NT2/D1 (cell line): ENCODE measurements at regions not wholly inside any gene's neighbourhood (a gene's known extent, or its start where the extent isn't known, plus 50 kb on each side); places are given as distances from the start of the nearest gene placed in this dataset.
A peak's percentile ranks its signal among the peaks of the same experiment; 100 is the strongest.

Experiments used
- DNase-seq: peaks from one replicate; pipeline ENCODE4 v3.0.0-alpha.2; 2011; ENCODE audit warnings: low read depth, low spot score
- H3K27me3 ChIP-seq: 2 replicates; pipeline ENCODE4 v1.6.0; 2011; ENCODE audit warnings: mild to moderate bottlenecking; ENCODE audit not compliant: insufficient read length, insufficient read depth
- H3K36me3 ChIP-seq: 2 replicates; pipeline ENCODE4 v1.6.1; 2011; ENCODE audit warnings: mild to moderate bottlenecking, low read length, mixed read lengths; ENCODE audit not compliant: insufficient read depth, insufficient read length
- H3K4me1 ChIP-seq: 2 replicates; pipeline ENCODE4 v1.5.1; 2011; ENCODE audit not compliant: insufficient read depth, insufficient read length
- H3K4me3 ChIP-seq: 2 replicates; pipeline ENCODE4 v1.5.1; 2011; ENCODE audit warnings: low read depth; ENCODE audit not compliant: insufficient read length
- H3K9ac ChIP-seq: 2 replicates; pipeline ENCODE4 v1.6.0; 2011; ENCODE audit warnings: low read depth; ENCODE audit not compliant: insufficient read length
- H3K9me3 ChIP-seq: 2 replicates; pipeline ENCODE4 v1.5.1; 2011; ENCODE audit warnings: mild to moderate bottlenecking, low read length; ENCODE audit not compliant: insufficient read depth
- SUZ12 ChIP-seq: IDR thresholded peaks from 2 replicates; pipeline ENCODE4 v1.6.1; 2011; ENCODE audit not compliant: insufficient read length, insufficient read depth; ENCODE audit errors: extremely low read depth
- YY1 ChIP-seq: IDR thresholded peaks from 2 replicates; pipeline ENCODE4 v1.6.1; 2011; ENCODE audit not compliant: insufficient read length, insufficient read depth
- ZNF274 ChIP-seq: IDR thresholded peaks from 2 replicates; pipeline ENCODE4 v1.6.1; 2011; ENCODE audit warnings: mild to moderate bottlenecking, low read depth, low read length

GRCh38 chr5:124580925-124581737 lies 165.3 kb downstream of the ZNF608 start:
- peak; percentile 88 for DNase-seq
- peak overlapping the region; percentile 33 for H3K9ac ChIP-seq

GRCh38 chr5:124580512-124580911 lies 165.9 kb downstream of the ZNF608 start:
- Histone ChIP-seq H3K4me3 (no peak overlapping the region), H3K27me3 (no peaks in the 10 kb centered on the region), H3K36me3 (no peaks in the 10 kb centered on the region), H3K9me3 (no peaks in the 10 kb centered on the region; the same call in 1 of the 2 replicates), H3K9ac (no peak overlapping the region), H3K4me1 (no peaks in the 10 kb centered on the region)
- TF ChIP-seq SUZ12 (no peak), YY1 (no peak), ZNF274 (no peak)
- DNase-seq: no peak

More at GRCh38 chr5:124580925-124581737, 165.3 kb downstream of the ZNF608 start:
- no peak for TF ChIP-seq SUZ12
- TF ChIP-seq YY1: no peak
- TF ChIP-seq ZNF274: no peak
- Histone ChIP-seq H3K4me1 (no peaks in the 10 kb centered on the region), H3K4me3 (no peak overlapping the region), H3K9me3 (no peaks in the 10 kb centered on the region; the same call in 1 of the 2 replicates), H3K36me3 (no peaks in the 10 kb centered on the region), H3K27me3 (no peaks in the 10 kb centered on the region)

DNA sequence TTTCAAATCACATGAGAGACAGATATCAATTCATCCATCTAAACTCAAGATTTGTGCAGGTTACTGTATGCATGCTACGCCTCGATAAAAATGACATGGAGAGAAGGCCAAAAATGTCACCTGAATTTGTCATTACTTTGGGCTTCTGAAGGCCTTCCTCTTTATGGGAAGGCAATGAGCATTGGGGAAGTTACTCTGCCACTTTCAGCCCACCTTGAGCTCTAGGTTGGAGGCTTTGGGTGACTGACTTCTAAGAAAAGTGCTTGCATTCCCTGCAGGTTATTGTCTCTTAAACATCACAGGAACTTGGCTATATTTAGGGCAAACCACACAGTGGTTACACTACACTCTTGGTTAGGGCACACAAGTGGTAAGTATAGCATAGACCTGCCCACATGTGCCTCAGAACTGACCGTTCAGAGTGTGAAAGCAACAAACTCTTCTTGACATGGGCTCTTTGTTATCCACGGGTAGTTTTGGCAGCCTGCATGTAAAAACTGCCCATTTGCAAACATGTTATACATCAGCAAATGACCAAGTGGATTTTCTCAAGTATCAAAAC lies 169.5 kb downstream of the ZNF608 start:
- Histone ChIP-seq H3K36me3 (no peaks in the 10 kb centered on the region), H3K4me3 (no peak overlapping the region), H3K4me1 (no peaks in the 10 kb centered on the region), H3K9ac (no peak overlapping the region), H3K27me3 (no peaks in the 10 kb centered on the region), H3K9me3 (no peaks in the 10 kb centered on the region)
- no peak for TF ChIP-seq ZNF274
- no peak for TF ChIP-seq SUZ12
- no peak for TF ChIP-seq YY1
- no peak for DNase-seq

DNA sequence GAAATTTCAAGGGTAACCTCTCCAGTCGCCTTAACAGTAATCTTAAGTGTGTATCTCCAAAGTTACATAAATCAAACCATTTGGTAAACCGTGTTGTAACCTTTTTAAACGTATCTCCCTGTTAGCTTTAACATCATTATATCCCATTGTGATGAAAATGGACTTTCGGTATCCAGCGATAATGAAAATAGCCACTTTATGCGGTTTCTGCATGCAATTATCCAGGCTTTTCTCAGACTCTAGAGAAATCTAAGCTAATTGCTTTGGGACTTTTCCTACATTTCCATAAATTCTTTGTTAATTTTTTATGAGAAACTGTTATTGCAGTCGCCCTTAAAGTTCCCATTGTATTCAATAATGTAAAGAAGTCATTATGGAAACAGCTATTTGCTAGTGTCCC lies 170.7 kb downstream of the ZNF608 start:
- no peak for DNase-seq
- Histone ChIP-seq H3K4me3 (no peak overlapping the region), H3K4me1 (no peaks in the 10 kb centered on the region), H3K27me3 (no peaks in the 10 kb centered on the region), H3K9ac (no peak overlapping the region), H3K9me3 (no peaks in the 10 kb centered on the region), H3K36me3 (no peaks in the 10 kb centered on the region)
- TF ChIP-seq ZNF274 (no peak), YY1 (no peak), SUZ12 (no peak)

DNA sequence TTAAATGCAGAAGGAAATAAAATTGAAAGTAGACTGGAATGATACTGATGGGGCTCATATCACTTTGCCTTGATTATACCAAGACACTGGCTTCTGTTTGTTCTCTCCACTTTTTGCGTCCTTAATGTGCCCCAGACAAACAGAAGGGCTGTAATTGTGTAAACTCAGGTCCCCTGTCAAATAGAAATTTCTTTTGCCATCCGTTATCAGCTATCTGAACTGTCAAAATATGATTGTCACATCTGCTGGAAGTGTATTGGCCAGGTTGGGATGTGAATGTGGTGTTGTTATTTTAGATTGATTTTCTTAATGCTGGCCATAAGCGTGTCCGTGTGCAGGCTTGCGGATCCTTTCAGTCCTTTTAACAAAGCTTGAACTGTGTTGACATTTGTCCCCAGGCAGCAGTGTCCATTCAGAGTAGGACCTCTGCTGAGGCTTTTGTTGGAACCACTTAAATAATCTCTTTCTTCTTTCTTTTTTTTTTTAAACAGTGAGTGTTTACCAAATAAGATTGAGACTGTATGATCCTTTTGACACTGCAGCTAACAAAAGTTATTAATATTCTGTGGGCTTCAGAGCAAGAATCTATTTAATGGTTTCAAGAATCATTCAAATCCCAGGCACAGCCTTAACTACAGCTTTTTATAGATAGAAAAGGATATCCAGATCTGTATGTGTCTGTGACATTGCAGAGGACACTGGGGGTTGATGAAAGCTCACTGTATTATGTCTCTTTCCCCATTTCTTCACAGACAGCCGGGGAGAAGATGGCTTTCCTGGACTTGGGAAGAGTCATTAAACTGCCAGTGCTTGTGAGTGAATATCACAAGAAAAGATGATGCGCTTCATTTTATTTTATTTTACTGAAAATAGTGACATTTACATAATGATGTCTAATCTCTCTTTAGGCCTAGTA lies 171.7 kb downstream of the ZNF608 start:
- TF ChIP-seq SUZ12: no peak
- TF ChIP-seq ZNF274: no peak
- no peak for TF ChIP-seq YY1
- no peak overlapping the region for H3K4me3 ChIP-seq
- no peaks in the 10 kb centered on the region for H3K27me3 ChIP-seq
- H3K9me3 ChIP-seq: no peaks in the 10 kb centered on the region
- H3K4me1 ChIP-seq: no peaks in the 10 kb centered on the region
- DNase-seq: no peak
- H3K9ac ChIP-seq: no peak overlapping the region
- no peaks in the 10 kb centered on the region for H3K36me3 ChIP-seq

- H3K9ac ChIP-seq: no peak overlapping the region
- no peaks in the 10 kb centered on the region for H3K27me3 ChIP-seq
- TF ChIP-seq ZNF274: no peak
- TF ChIP-seq YY1: no peak
- TF ChIP-seq SUZ12: no peak
- no peaks in the 10 kb centered on the region for H3K9me3 ChIP-seq
- H3K36me3 ChIP-seq: no peaks in the 10 kb centered on the region
- no peak for DNase-seq
- no peaks in the 10 kb centered on the region for H3K4me1 ChIP-seq
- no peak overlapping the region for H3K4me3 ChIP-seq
These were observed 173.5 kb downstream of the ZNF608 start for GRCh38 chr5:124572971-124573370.
